ENCODE measurements at regions not wholly inside any gene's neighbourhood (a gene's known extent, or its start where the extent isn't known, plus 50 kb on each side); places are given as distances from the start of the nearest gene placed in this dataset.
A peak's percentile ranks its signal among the peaks of the same experiment; 100 is the strongest.

DNA sequence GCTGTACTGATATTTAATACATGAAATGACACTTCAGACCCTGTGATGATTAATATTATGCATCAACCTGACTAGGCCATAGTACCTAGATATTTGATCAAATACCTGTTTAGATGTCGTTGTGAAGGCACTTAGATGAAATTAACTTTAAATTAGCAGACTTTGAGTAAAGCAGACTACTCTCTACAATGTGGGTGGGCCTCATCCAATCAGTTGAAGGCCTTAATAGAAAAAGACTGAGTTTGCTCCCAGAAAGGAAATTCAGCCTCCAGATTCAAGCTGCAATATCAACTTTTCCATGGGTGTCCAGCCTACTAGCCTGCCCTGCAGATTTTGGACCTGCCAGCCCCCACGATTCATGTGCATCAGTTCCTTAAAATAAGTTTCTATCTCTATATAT lies 68.6 kb upstream of the TMEM168 start:
- DNase-seq (ENCODE audit: extremely low read depth in 1 of 11, low read depth in 9 of 11, low spot score in 4 of 11), result no peak

GRCh38 chr7:112855227-112855626 lies 65.0 kb upstream of the TMEM168 start:
- no peak for DNase-seq (ENCODE audit: extremely low read depth in 1 of 11, low read depth in 9 of 11, low spot score in 4 of 11)

- DNase-seq (ENCODE audit: extremely low read depth in 1 of 11, low read depth in 9 of 11, low spot score in 4 of 11), result no peak
Measured at GRCh38 chr7:112854169-112854568, 64.0 kb upstream of the TMEM168 start.

GRCh38 chr7:112853422-112853821 lies 63.2 kb upstream of the TMEM168 start:
- peak in 4 of 11 donors; percentile 3 to 22 (median 6) for DNase-seq (ENCODE audit: extremely low read depth in 1 of 11, low read depth in 9 of 11, low spot score in 4 of 11)

DNA sequence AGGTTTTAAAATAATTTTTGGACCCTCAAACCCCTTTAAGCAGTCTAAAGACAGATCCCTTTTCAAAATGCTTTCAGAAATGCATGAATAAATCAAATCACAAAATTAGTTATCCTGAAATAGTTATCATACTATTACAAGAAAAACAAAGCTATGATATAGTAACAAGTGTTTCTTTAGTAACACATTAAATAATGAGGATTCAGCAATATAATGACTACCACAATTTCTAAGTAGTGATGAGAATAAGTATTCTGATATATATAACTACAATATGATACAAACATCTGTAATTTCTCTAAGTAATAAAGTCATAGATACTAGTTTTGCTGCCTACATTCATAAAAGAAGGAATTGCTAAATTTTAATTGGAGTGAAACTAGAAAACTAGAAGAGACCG lies 53.0 kb upstream of the TMEM168 start:
- DNase-seq (ENCODE audit: extremely low read depth in 1 of 11, low read depth in 9 of 11, low spot score in 4 of 11), result no peak

All from renal cortex interstitium (tissue), 11 donors.